GM20000 (cell line): ENCODE measurements at regions not wholly inside any gene's neighbourhood (a gene's known extent, or its start where the extent isn't known, plus 50 kb on each side); places are given as distances from the start of the nearest gene placed in this dataset.
A peak's percentile ranks its signal among the peaks of the same experiment; 100 is the strongest.
"Not testable (repeated sequence)": the region's sequence is repeated elsewhere in the genome, so short reads cannot be mapped to it uniquely, and the experiment has no call there.

ENCODE experiments used
- DNase-seq: peaks from one replicate; pipeline ENCODE4 v3.0.0; 2012; ENCODE audit warnings: low spot score
- TF ChIP-seq, protein P1 (sequence below): IDR thresholded peaks from 2 replicates; pipeline ENCODE4 v1.5.1; 2012; ENCODE audit warnings: mild to moderate bottlenecking, control low read depth; ENCODE audit errors: extremely low read depth, missing control alignments

GRCh38 chr16:33009468-33009867 lies 184.6 kb upstream of the TP53TG3C start:
- TF ChIP-seq, protein P1, sequence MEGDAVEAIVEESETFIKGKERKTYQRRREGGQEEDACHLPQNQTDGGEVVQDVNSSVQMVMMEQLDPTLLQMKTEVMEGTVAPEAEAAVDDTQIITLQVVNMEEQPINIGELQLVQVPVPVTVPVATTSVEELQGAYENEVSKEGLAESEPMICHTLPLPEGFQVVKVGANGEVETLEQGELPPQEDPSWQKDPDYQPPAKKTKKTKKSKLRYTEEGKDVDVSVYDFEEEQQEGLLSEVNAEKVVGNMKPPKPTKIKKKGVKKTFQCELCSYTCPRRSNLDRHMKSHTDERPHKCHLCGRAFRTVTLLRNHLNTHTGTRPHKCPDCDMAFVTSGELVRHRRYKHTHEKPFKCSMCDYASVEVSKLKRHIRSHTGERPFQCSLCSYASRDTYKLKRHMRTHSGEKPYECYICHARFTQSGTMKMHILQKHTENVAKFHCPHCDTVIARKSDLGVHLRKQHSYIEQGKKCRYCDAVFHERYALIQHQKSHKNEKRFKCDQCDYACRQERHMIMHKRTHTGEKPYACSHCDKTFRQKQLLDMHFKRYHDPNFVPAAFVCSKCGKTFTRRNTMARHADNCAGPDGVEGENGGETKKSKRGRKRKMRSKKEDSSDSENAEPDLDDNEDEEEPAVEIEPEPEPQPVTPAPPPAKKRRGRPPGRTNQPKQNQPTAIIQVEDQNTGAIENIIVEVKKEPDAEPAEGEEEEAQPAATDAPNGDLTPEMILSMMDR = peak; percentile 19
- DNase-seq = not testable (repeated sequence)

- DNase-seq = not testable (repeated sequence)
These were observed 166.9 kb upstream of the TP53TG3C start for GRCh38 chr16:33027121-33027520.

GRCh38 chr16:33027941-33028340 lies 166.1 kb upstream of the TP53TG3C start:
- not testable (repeated sequence) for DNase-seq

DNA sequence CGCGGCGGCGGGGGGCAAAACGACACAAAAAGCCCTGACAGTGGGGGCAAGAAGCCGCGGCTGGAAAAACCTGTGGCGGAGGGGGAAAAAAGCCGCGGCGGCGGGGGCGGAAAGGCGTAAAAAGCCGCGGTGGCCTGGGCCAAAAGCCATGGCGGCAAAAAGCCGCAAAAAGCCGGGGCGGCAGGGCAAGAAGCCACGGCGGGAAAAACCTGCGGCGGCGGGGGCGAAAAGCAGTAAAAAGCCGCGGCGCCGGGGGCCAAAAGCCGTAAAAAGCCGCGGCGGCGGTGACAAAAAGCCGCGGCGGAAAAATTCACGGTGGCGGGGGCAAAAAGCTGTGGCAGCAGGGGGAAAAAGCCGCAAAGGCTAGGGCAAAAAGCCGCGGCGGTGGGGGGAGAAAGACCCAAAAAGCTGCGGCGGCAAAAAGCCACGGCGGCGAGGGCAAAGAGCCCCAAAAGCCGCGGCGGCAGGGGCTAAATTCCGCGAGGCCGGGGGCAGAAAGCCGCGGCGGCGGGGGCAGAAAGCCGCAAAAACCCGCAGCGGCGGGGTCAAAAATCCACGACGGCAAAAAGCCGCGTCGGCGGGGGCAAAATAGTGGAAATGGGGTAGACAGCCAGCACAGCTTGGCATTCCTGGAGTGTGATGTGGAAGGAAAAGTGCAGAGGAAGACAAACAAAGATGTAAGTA lies 165.2 kb upstream of the TP53TG3C start:
- DNase-seq = not testable (repeated sequence)

- DNase-seq = not testable (repeated sequence)
These were observed 145.2 kb upstream of the TP53TG3C start for GRCh38 chr16:33048849-33049248.

- TF ChIP-seq, protein P1 = no peak
- no peak for DNase-seq
These were observed 134.8 kb upstream of the TP53TG3C start for GRCh38 chr16:33059206-33059605.

GRCh38 chr16:33059654-33060421 lies 134.2 kb upstream of the TP53TG3C start:
- DNase-seq = not testable (repeated sequence)

GRCh38 chr16:33062763-33063162 lies 131.3 kb upstream of the TP53TG3C start:
- DNase-seq = not testable (repeated sequence)

DNA sequence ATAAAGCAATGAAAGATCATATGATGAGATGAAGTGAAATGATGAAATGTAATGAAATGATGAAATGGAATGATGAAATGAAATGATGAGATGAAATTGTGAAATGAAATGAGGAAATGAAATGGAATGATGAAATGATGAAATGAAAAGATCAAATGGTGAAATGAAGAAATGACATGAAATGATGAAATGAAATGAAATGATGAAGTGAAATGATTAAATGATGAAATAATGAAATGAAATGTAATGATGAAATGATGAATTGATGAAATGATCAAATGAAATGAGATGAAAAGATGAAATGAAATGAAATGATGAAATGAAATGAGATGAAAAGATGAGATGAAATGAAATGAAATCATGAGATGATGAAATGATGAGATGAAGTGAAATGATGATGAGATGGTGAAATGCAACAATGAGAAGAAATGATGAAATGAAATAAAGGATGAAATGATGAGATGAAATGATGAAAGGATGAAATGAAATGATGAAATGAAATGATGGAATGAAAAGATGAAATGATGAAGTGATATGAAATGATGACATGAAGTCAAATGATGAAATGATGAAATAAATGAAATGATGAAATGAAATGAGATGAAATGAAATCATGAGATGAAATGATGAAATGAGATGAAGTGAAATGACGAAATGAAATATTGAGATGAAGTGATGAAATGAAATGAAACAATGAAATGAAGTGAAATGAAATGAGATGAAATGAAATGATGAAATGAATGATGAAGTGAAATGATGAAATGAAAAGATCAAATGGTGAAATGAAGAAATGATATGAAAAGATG lies 130.5 kb upstream of the TP53TG3C start:
- not testable (repeated sequence) for DNase-seq

- not testable (repeated sequence) for DNase-seq
These were observed 129.5 kb upstream of the TP53TG3C start for GRCh38 chr16:33064454-33065073.
